Upper lobe of left lung (tissue), 4 donors: ENCODE measurements at regions not wholly inside any gene's neighbourhood (a gene's known extent, or its start where the extent isn't known, plus 50 kb on each side); places are given as distances from the start of the nearest gene placed in this dataset.

Experiments
- POLR2AphosphoS5 ChIP-seq, 2 donors: sonication (generic); formaldehyde crosslinking; IDR thresholded peaks; one replicate each; pipeline ENCODE4 v1.5.1; 2017; ENCODE audit warnings: antibody characterized with exemption in 2 of 2
- TF ChIP-seq, protein P1 (sequence below), 6 experiments: fragments of 450-650 bp in 4 of 6; fragments of 200-600 bp in 2 of 6; sonication (generic) in 2 of 6; IDR thresholded peaks; one replicate each; pipeline ENCODE4 v1.5.1; 2016 to 2019; ENCODE audit warnings: antibody characterized with exemption in 6 of 6

DNA sequence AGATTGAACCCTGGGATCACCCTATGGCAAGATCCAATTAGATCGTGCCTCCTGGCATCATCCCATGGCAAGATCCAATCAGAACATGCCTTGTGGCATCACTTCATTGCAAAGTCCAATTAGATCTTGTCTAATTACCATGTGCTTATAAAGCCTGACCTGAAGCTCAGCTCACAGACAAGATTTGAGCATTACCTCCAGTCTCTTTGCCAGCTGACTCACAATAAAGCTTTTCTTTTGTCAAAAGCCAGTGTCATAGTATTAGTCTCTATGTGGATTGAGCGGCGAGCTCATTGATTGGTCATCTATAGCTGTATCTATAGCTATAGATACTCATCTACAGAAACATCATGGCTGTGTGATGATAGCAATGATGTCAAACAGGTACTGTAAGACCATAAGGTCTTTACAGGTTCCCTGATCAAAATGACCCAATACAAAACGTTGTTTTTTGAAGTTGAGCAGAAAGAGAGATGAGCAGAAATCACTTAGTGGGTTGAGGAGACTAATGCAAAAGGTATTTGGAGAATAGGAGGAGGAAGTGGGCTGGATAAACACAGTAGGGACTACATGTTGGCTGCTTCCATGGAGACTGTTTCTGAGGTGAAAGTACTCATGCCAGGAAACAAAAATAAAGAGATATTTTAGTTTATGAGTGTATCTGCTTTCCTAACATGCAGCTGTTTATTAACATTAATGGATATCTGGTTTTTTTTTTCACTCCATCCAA lies 545.9 kb upstream of the AMELY start:
- no peak for TF ChIP-seq POLR2AphosphoS5 (IDR thresholded peaks at IDR 0.05)
- TF ChIP-seq, protein P1, sequence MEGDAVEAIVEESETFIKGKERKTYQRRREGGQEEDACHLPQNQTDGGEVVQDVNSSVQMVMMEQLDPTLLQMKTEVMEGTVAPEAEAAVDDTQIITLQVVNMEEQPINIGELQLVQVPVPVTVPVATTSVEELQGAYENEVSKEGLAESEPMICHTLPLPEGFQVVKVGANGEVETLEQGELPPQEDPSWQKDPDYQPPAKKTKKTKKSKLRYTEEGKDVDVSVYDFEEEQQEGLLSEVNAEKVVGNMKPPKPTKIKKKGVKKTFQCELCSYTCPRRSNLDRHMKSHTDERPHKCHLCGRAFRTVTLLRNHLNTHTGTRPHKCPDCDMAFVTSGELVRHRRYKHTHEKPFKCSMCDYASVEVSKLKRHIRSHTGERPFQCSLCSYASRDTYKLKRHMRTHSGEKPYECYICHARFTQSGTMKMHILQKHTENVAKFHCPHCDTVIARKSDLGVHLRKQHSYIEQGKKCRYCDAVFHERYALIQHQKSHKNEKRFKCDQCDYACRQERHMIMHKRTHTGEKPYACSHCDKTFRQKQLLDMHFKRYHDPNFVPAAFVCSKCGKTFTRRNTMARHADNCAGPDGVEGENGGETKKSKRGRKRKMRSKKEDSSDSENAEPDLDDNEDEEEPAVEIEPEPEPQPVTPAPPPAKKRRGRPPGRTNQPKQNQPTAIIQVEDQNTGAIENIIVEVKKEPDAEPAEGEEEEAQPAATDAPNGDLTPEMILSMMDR (IDR thresholded peaks at IDR 0.05), result no peak
